GM12878 (cell line): ENCODE measurements at regions not wholly inside any gene's neighbourhood (a gene's known extent, or its start where the extent isn't known, plus 50 kb on each side); places are given as distances from the start of the nearest gene placed in this dataset.

ENCODE experiments used
- ATAC-seq: fragments of 200-7000 bp; cut with Tn5 transposase; 3 replicates; pipeline ENCODE4 v1.9.1; 2020; ENCODE audit warnings: mild to moderate bottlenecking, moderate library complexity
- BruUV-seq: library from RNA; stranded (reverse); fragments of 400-500 nt; replicated peaks from 2 replicates; lab custom pipeline; 2021; lab: Mats Ljungman, UMichigan
- CTCF ChIA-PET: fragments of 300-600 bp; sonication (Branson Sonifier 250); formaldehyde crosslinking; extraction: SDS; loops from one replicate; lab custom pipeline; 2021; ENCODE audit warnings: inconsistent platforms; lab: Yijun Ruan, JAX
- POLR2A ChIA-PET: fragments of 350-600 bp; formaldehyde crosslinking; extraction: SDS; loops from one replicate; lab custom pipeline; 2021; ENCODE audit warnings: inconsistent platforms; lab: Charles Lee
- RAD21 ChIA-PET: fragments of 300-600 bp; sonication (Branson Sonifier 250); formaldehyde crosslinking; loops from one replicate; lab custom pipeline; 2023; ENCODE audit warnings: antibody characterized with exemption; ENCODE audit not compliant: unreplicated experiment; lab: Charles Lee
- SMC1A ChIA-PET: fragments of 300-600 bp; sonication (Branson Sonifier 250); formaldehyde crosslinking; loops from one replicate; lab custom pipeline; 2023; ENCODE audit not compliant: unreplicated experiment, uncharacterized antibody; lab: Charles Lee
- DNase-seq: peaks from one replicate; pipeline ENCODE4 v3.0.0-alpha.2; 2011; ENCODE audit warnings: low read depth, low spot score
- FAIRE-seq: peaks from 3 replicates; lab custom pipeline; 2011; peaks lifted over from hg19 to GRCh38; lab: Jason Lieb, UNC
- H2AFZ ChIP-seq: 2 replicates; pipeline ENCODE4 v1.6.0; 2011; ENCODE audit warnings: low read depth, low read length, control low read depth; ENCODE audit not compliant: control insufficient read depth
- H3K27ac ChIP-seq: 2 replicates; pipeline ENCODE4 v1.5.1; 2011; ENCODE audit warnings: control low read depth; ENCODE audit not compliant: control insufficient read depth, insufficient read depth
- H3K27me3 ChIP-seq, 2 experiments: replicated peaks in 1 of 2; 2 replicates each; pipeline versions ENCODE4 v1.6.0 to v1.6.1; 2011; ENCODE audit warnings: low read length in 1 of 2; ENCODE audit not compliant: control insufficient read depth in 2 of 2, insufficient read depth in 2 of 2
- H3K36me3 ChIP-seq, 2 experiments: 2 replicates each; pipeline ENCODE4 v1.5.1; 2011; ENCODE audit warnings: low read length in 1 of 2; ENCODE audit not compliant: control insufficient read depth in 2 of 2, insufficient read depth in 2 of 2
- H3K4me1 ChIP-seq: 2 replicates; pipeline ENCODE4 v1.6.1; 2011; ENCODE audit warnings: mild to moderate bottlenecking, low read length, moderate library complexity, mixed read lengths; ENCODE audit not compliant: control insufficient read depth, insufficient read depth
- H3K4me2 ChIP-seq: 2 replicates; pipeline ENCODE4 v1.6.0; 2011; ENCODE audit warnings: control low read depth; ENCODE audit not compliant: control insufficient read depth, insufficient read depth
- H3K4me3 ChIP-seq: fragments of 200-600 bp; sonication (generic); 2 replicates; pipeline ENCODE4 v1.5.1; 2016
- H3K79me2 ChIP-seq: 2 replicates; pipeline ENCODE4 v1.6.0; 2011; ENCODE audit warnings: low read length; ENCODE audit not compliant: control insufficient read depth, insufficient read depth
- H3K9ac ChIP-seq: 2 replicates; pipeline ENCODE4 v1.8.0; 2011; ENCODE audit warnings: low read length, control low read depth, mixed read lengths; ENCODE audit not compliant: control insufficient read depth, insufficient read depth
- H3K9me3 ChIP-seq: replicated peaks from 3 replicates; pipeline ENCODE4 v1.5.1; 2011; ENCODE audit warnings: mild to moderate bottlenecking, low read length; ENCODE audit not compliant: control insufficient read depth, insufficient read depth
- H4K20me1 ChIP-seq: 2 replicates; pipeline ENCODE4 v1.6.0; 2011; ENCODE audit not compliant: control insufficient read depth, insufficient read depth
- CBX3 ChIP-seq: fragments of 200-600 bp; sonication (generic); IDR thresholded peaks from 2 replicates; pipeline ENCODE4 v1.6.1; 2016; ENCODE audit warnings: low read depth, borderline replicate concordance
- CREB1 ChIP-seq: IDR thresholded peaks from 2 replicates; pipeline ENCODE4 v1.6.1; 2012; ENCODE audit warnings: low read depth, mild to moderate bottlenecking, inconsistent platforms
- IKZF1 ChIP-seq: fragments of 450-650 bp; conservative IDR thresholded peaks from 2 replicates; pipeline ENCODE4 v1.6.1; 2017; ENCODE audit warnings: antibody characterized with exemption, mild to moderate bottlenecking
- RAD51 ChIP-seq: fragments of 450-650 bp; IDR thresholded peaks from 2 replicates; pipeline ENCODE4 v1.6.1; 2016; ENCODE audit warnings: moderate library complexity, mild to moderate bottlenecking, inconsistent platforms
- RB1 ChIP-seq: fragments of 450-650 bp; formaldehyde crosslinking; IDR thresholded peaks from 2 replicates; pipeline ENCODE4 v1.6.1; 2017; ENCODE audit warnings: mild to moderate bottlenecking, borderline replicate concordance
- RFX5 ChIP-seq: IDR thresholded peaks from 2 replicates; pipeline ENCODE4 v1.6.1; 2011; ENCODE audit warnings: low read depth, low read length, improper control_type of control experiment
- YY1 ChIP-seq: IDR thresholded peaks from 2 replicates; pipeline ENCODE4 v1.6.1; 2011; ENCODE audit warnings: low read depth, mild to moderate bottlenecking, low read length
- WGBS: methylation state at CpG from one replicate; pipeline ENCODE4 v1.1.6; 2016; ENCODE audit warnings: low lambda C conversion rate; ENCODE audit not compliant: insufficient replicate concordance, insufficient coverage; ENCODE audit errors: missing lambda C conversion rate; 5-methylcytosine and 5-hydroxymethylcytosine counted together
- in situ Hi-C: fragments of 300-500 bp; cut with MboI; formaldehyde crosslinking; loops from 9 replicates; pipeline ENCODE4 v1.14.3; 2018; ENCODE audit warnings: mixed read lengths
- intact Hi-C: fragments of 100-400 bp; cut with micrococcal nuclease; formaldehyde crosslinking; loops from one replicate; pipeline ENCODE4 v1.14.2; 2022; ENCODE audit not compliant: unreplicated experiment
- TF ChIP-seq, protein P1 (sequence below): fragments of 450-650 bp; IDR thresholded peaks from 2 replicates; pipeline ENCODE4 v1.6.1; 2017; ENCODE audit warnings: antibody characterized with exemption, mild to moderate bottlenecking, moderate library complexity
- TF ChIP-seq, protein P2 (sequence below): IDR thresholded peaks from 2 replicates; pipeline ENCODE4 v1.6.1; 2011; ENCODE audit warnings: borderline replicate concordance, low read depth, mild to moderate bottlenecking, moderate library complexity, mixed read lengths, low read length; ENCODE audit not compliant: insufficient read depth; ENCODE audit errors: extremely low read length
- TF ChIP-seq, protein P3 (sequence below): IDR thresholded peaks from 2 replicates; pipeline ENCODE4 v1.6.1; 2012; ENCODE audit warnings: low read depth, low read length, improper control_type of control experiment

DNA sequence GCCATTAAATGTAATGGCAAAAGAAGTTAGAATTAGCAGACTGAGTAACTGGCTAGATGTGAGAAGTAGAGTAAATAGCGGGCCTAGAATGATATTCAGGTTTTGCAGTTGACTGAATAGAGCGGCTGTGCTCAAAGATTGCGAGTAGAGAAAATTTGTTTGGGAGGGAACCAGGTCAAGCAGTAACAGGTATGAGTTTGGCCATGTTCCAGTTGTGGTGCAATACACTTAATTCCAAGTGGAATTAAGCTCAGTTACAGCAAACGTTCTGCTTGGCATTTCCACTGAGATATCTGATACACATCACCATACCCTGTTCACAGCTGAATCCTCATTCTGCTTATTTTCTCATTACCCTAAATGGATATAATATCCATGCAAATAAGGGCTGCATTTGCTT is 1382.9 kb downstream of the MRPL39 start:
- SMC1A ChIA-PET, result no interaction called here
- no peaks in the 10 kb centered on the region for H4K20me1 ChIP-seq
- no peaks in the 10 kb centered on the region for H3K4me1 ChIP-seq
- TF ChIP-seq RFX5 (no peak), IKZF1 (no peak), CBX3 (no peak), RAD51 (no peak), CREB1 (no peak), RB1 (no peak), YY1 (no peak)
- TF ChIP-seq, protein P1, sequence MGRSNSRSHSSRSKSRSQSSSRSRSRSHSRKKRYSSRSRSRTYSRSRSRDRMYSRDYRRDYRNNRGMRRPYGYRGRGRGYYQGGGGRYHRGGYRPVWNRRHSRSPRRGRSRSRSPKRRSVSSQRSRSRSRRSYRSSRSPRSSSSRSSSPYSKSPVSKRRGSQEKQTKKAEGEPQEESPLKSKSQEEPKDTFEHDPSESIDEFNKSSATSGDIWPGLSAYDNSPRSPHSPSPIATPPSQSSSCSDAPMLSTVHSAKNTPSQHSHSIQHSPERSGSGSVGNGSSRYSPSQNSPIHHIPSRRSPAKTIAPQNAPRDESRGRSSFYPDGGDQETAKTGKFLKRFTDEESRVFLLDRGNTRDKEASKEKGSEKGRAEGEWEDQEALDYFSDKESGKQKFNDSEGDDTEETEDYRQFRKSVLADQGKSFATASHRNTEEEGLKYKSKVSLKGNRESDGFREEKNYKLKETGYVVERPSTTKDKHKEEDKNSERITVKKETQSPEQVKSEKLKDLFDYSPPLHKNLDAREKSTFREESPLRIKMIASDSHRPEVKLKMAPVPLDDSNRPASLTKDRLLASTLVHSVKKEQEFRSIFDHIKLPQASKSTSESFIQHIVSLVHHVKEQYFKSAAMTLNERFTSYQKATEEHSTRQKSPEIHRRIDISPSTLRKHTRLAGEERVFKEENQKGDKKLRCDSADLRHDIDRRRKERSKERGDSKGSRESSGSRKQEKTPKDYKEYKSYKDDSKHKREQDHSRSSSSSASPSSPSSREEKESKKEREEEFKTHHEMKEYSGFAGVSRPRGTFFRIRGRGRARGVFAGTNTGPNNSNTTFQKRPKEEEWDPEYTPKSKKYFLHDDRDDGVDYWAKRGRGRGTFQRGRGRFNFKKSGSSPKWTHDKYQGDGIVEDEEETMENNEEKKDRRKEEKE, result no peak
- TF ChIP-seq, protein P2, sequence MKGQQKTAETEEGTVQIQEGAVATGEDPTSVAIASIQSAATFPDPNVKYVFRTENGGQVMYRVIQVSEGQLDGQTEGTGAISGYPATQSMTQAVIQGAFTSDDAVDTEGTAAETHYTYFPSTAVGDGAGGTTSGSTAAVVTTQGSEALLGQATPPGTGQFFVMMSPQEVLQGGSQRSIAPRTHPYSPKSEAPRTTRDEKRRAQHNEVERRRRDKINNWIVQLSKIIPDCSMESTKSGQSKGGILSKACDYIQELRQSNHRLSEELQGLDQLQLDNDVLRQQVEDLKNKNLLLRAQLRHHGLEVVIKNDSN, result no peak
- TF ChIP-seq, protein P3, sequence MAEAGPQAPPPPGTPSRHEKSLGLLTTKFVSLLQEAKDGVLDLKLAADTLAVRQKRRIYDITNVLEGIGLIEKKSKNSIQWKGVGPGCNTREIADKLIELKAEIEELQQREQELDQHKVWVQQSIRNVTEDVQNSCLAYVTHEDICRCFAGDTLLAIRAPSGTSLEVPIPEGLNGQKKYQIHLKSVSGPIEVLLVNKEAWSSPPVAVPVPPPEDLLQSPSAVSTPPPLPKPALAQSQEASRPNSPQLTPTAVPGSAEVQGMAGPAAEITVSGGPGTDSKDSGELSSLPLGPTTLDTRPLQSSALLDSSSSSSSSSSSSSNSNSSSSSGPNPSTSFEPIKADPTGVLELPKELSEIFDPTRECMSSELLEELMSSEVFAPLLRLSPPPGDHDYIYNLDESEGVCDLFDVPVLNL, result no peak
- intact Hi-C loops, result no loop called here
- H3K4me2 ChIP-seq, result no peak overlapping the region
- no peaks in the 10 kb centered on the region for H3K36me3 ChIP-seq
- no TSS peak for BruUV-seq
- DNase-seq (no peak), ATAC-seq (no peak), FAIRE-seq (no peak)
- CTCF ChIA-PET, result no interaction called here
- H3K9ac ChIP-seq, result no peak overlapping the region
- 39% methylated on average over 4 of the region's 4 CpGs for WGBS
- H2AFZ ChIP-seq, result no peak overlapping the region
- H3K4me3 ChIP-seq, result no peak overlapping the region
- no peaks in the 10 kb centered on the region for H3K27me3 ChIP-seq
- H3K79me2 ChIP-seq, result no peaks in the 10 kb centered on the region
- RAD21 ChIA-PET, result no interaction called here
- POLR2A ChIA-PET, result no interaction called here
- H3K27ac ChIP-seq, result no peak overlapping the region
- no peaks in the 10 kb centered on the region for H3K9me3 ChIP-seq
- in situ Hi-C loops, result no loop called here
